ENCODE measurements at regions not wholly inside any gene's neighbourhood (a gene's known extent, or its start where the extent isn't known, plus 50 kb on each side); places are given as distances from the start of the nearest gene placed in this dataset.

DNA sequence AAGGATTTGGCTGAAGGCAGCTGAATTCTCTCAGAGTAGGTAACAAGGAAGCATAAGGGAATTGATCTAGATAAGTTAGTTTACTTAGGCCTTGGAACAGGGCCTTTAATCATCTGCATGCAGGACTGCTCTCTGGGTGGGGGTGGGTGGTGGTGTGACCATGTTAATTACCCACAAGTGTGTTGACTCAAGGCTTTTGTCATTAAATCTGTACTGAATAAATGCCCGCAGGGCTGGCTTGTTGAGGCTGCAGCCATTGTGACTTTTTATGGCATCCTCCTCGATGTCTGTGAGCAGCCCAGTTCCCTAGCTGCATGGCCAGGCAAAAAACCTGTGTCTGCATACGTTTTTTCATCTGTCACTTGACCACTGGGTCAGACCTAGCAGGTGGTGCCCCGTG is 63.5 kb upstream of the ASCC3 start:
- DNase-seq (ENCODE audit: insufficient read length, low spot score) (no peak), FAIRE-seq (no peak)

DNA sequence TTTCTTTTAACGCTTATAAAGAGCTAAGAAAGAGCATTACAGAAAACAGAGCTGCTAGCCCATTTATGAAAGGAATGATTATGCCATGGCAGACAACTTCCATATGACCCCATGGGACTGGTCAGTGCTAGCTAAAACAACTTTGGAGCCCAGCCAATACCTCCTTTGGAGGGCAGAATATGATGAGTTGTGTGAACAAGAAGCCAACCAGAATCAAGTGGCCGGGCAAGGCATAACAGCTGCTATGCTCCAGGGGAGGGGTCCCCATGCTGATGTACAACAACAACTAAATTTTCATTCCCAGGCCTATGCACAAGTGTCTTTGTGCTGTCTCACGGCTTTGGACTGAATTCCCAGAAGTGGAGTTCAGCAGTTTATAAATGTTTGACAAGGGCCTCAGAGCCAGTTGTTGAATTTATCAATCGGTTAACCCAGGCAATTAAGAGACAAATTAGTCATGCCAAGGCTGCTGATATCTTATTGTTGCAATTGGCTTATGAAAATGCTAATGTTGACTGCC is 65.0 kb upstream of the ASCC3 start:
- no peak for DNase-seq (ENCODE audit: insufficient read length, low spot score)
- FAIRE-seq: no peak

DNA sequence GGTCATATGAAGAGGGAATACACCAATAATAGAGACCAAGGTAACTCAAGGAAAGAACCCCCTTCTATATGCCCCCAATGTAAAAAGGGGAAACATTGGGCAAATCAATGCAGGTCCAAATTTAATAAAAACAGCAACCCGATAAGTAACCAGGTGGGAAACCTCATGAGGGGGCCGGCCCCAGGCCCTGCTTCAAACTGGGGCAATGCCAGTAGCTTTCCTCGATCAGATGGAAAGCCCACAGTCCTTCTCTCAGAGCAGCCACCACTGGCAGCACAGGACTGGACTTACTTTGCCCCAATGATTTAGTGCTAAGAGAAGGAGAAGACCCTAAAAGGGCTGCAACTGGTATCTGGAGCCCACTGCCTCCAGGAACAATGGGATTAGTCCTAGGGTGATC is 65.6 kb upstream of the ASCC3 start:
- no peak for DNase-seq (ENCODE audit: insufficient read length, low spot score)
- no peak for FAIRE-seq

DNA sequence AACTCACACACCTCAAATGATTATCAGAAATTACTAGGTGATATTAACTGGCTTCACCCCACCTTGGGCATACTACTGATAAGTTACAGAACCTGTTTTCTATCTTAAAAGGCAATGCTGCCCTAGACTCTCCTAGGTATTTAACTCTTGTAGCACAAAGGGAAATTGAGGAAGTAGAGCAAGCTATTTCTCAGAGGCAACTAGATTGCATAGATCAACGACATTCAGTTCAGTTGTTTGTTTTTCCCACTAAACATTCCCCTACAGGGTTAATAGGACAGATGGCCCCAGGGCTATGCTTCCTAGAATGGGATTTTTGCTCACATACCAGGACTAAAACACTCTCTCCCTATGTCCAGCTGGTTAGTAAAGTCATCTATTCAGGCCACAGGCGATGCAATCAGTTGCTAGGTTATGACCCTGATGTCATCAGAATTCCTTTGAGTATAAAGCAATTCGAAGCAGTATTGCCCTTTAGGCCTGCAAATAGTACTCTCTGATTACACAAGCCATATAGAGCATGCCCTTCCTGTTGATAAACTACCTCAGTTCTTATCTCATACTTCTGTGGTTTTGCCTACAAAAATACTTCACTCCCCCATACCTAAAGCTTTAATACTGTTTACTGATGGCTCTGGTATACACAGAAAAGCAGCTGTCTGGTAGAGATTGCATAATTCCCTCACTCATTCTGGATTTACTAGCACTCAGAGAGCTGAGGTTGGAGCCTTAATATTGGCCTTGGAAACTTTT is 67.4 kb upstream of the ASCC3 start:
- DNase-seq (ENCODE audit: insufficient read length, low spot score) (no peak), FAIRE-seq (no peak)

DNA sequence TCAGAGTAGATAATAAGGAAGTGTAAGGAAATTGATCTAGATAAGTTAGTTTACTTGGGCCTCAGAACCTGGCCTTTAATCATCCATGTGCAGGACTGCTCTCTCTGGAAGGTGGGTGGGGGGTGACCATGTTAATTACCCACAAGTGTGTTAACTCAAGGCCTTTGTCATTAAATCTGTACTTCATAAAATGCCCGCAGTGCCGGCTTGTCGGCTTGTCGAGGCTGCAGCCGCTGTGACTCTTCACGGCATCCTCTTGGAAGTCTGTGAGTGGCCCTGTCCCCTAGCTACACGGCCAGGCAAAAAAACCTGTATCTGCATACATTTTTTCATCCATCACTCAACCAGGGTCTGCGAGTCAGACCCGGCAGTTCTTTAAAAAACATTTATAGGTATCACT is 70.9 kb upstream of the ASCC3 start:
- FAIRE-seq (no peak), DNase-seq (ENCODE audit: insufficient read length, low spot score) (no peak)

DNA sequence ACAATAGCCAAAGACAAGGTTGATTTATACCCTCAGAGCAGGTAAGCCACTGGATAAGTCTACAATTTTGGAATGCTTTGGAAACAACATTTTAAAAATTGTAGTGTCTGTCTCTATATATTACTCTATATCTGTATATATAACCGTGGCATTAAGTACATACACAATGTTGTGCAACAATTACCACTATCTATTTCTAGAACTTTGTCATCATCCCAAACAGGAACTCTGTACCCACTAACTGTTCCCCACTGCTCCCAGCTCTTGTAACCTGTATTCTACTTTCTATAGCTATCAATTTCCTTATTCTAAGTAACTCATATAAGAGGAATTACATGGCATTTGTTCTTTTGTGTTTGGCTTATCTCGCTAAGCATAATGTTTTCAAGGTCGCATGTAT is 78.2 kb upstream of the ASCC3 start:
- FAIRE-seq (no peak), DNase-seq (ENCODE audit: insufficient read length, low spot score) (no peak)

DNA sequence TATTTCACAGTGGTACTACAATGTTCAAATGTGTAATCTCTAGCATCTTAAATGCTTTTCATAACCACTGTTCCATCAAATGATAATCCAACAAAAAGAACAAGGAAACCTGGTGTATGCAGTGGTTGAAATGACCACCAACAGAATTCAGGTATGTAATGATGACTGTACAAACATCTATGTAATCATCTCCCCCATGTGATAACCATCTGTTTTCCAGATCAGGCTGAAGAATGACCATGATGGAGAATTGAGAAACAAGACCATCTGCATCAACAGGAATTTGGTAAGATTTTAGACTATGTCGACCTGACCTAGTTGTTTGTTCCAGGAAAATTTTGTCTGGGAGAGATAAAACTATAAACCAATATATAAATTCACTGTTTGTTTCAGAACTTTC is 81.3 kb upstream of the ASCC3 start:
- no peak for FAIRE-seq
- no peak for DNase-seq (ENCODE audit: insufficient read length, low spot score)

DNA sequence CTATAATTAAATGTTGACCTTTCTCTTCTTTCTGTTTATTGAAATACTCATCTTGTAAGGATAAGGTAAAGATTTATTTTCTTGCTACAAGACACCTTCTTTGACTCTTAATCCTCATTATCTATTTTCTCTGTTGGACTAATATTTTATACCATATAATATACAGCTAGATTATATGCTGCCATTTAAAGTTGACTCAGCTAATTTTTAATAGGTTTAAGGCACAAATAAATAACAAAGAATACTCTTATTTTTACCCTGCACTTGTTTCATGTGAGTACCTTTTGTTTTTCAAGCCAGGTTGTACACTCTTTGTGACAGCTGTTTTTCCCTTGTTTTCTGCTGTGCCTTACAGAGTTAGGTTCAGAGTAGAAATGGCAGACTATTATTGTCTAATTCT is 83.9 kb upstream of the ASCC3 start:
- DNase-seq (ENCODE audit: insufficient read length, low spot score) (no peak), FAIRE-seq (no peak)

DNA sequence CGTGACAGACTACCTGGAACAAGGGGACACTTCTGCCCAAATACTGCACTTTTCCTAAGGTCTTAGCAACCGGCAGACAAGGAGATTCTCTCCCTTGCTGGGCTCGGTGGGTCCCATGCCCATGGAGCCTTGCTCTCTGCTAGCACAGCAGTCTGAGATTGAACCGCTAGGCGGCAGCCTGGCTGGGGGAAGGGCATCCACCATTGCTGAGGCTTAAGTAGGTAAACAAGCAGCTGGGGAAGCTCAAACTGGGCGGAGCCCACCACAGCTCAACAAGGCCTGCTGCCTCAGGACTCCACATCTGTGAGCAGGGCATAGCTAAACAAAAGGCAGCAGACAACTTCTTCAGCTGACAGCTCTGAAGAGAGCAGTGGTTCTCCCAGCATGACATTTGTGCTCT is 87.8 kb upstream of the ASCC3 start:
- DNase-seq (ENCODE audit: insufficient read length, low spot score) (no peak), FAIRE-seq (no peak)

DNA sequence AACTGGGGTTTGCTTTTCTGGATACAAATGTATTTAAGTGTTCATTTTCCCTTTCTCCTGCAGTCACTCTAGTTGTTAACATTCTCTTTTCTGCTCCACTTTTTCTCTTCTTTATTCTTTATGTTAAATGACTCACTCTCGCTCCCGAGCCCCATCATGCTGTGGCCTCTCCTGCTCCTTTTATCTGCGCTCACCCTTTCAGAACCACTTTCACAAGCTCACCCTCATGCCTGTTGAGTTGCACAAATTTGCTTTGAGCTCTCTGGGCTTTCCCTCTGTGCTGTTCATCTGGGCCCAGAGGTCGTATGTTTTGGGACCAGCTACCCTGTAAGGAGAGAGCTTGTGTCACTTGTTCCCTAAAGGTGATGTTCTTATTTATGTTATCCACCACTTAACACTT is 98.1 kb upstream of the ASCC3 start:
- FAIRE-seq: no peak

DNA sequence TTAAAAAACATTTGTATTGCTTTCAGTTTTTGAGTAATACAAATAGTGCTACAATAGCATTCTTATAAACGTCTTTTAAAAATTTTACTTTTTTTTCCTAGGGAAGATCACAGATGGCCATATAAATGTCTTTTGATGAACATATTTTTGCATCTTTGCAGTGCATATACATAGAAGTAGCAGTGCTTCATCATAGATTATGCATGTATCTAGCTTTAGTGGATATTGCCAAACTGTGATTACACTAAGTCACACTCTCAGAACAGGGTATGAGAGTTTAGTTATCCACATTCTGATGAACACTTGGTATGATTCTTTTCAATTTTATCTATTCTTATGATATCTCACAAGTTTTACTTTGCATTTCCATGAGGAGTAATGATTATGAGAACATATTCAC is 99.8 kb upstream of the ASCC3 start:
- no peak for DNase-seq (ENCODE audit: insufficient read length, low spot score)
- no peak for FAIRE-seq

More for the DNA sequence above, 98.1 kb upstream of the ASCC3 start:
- DNase-seq (ENCODE audit: insufficient read length, low spot score): no peak

DNA sequence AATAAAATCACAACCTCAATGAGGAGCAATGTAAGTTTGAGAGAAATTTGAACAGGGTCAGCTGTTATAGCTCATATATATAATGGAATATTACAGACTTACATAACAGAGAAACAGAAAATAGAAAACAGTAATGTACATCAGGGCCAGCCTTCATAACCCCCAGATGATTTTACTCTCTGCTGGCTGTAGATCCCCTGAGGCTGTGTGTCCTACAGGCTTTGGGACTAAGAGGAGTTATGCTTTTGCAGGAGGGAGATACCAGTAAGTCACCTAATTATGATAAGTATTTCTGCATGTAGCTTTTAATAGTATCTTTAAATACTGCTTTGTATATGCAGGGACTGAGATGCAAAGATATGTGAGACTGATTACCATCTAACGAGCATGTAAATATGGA is 105.8 kb upstream of the ASCC3 start:
- FAIRE-seq: no peak
- no peak for DNase-seq (ENCODE audit: insufficient read length, low spot score)

DNA sequence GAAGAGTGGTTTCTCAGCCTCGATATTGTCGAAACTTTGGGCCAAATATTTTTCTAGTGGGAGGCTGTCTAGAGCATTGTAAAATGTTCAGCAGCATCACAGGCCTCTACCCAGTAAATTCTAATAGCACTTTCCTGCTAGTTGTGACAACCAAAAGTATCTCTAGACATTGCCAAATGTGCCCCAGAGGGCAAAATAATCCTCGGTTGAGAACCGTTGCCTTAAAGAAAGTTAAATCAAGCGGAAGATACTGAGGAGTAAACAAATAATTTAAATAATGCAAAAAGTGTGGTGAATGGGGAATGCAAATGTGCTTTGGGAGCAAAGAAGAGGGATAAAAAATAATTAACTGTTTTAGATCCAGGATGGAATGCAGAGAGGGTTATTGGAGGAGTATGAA is 106.4 kb upstream of the ASCC3 start:
- DNase-seq (ENCODE audit: insufficient read length, low spot score): no peak
- no peak for FAIRE-seq

DNA sequence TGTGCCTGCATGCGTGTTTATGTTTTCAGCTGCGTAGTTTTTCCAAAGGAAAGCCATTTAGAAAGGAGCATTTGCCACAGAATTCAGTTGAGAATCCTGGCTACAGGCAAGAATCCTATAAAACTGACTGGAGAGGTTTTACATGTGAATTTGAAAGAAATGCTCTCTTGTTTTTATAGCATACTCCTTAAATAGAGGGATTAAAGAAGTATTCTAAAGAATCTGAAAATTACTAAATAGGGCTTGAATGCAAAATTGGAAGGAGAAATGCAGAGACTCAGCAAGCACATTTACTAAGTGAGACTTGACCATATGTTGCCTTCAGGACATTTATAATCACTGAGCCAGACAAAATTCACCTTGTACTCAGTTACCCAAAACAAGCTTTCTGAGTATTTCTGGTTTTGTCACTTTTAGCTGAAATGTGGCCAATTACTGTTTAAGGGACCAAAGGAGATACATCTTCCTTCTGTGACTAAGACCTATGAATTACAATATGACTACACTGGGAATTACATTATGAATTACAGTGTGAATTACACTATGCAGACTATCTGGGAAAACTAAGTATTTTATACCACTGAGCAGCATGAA is 107.4 kb upstream of the ASCC3 start:
- FAIRE-seq (no peak), DNase-seq (ENCODE audit: insufficient read length, low spot score) (no peak)

DNA sequence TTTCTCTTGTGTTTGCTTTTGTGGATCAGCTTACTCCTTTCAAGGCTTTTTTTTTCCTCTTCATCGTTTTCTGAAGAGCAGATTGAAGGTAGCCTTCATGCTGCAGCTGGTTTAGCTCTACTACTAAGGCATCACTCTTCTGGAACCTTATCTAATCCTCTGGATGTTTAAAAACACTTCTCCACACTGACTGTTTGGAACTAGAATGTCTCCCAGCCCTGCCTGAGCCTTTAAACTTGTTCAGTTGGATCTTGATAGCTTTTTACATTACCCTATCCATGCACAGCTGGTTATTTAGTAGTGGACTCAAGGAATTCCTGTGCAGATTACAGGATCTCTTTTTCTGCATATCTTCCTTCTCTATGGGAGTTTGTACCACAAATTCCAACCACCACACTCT is 108.9 kb upstream of the ASCC3 start:
- no peak for DNase-seq (ENCODE audit: insufficient read length, low spot score)
- FAIRE-seq: no peak

DNA sequence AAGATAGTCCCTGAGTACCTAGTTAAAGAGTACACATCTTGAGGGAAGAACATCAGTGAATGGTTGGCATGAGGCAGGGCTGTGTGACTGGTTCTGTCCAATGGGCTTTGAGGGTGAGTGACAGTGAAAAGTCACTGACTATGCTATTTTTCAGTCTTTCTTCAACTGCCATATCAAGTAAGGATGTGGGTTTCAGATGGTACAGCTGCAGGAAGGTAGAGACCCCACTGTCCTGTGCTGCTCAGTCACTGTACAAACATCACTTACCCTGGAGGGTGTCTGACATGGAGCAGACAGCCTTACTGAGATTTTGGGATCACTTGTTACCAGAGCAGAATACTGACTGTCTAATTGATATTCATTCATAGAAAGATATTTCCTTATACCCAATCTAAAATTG is 115.3 kb upstream of the ASCC3 start:
- FAIRE-seq (no peak), DNase-seq (ENCODE audit: insufficient read length, low spot score) (no peak)

DNA sequence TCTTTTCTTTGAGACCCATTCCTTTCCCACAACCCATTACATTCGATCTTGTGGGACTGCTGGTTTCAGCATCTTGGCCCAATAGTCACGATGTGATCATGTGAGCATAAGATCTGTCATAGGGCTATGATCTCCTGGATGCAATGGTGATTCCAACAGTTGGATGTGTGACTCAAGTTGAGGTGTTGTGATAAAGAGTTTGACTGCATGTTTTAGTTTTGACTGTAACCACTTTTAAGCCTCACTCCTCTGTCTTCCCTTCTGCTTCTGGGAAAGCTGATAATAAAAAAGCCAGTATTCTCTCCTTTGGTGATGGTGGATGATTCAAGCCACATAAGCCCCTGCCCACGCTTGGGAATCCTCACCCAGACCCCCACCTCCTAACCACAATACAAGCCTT is 117.0 kb upstream of the ASCC3 start:
- FAIRE-seq (no peak), DNase-seq (ENCODE audit: insufficient read length, low spot score) (no peak)

DNA sequence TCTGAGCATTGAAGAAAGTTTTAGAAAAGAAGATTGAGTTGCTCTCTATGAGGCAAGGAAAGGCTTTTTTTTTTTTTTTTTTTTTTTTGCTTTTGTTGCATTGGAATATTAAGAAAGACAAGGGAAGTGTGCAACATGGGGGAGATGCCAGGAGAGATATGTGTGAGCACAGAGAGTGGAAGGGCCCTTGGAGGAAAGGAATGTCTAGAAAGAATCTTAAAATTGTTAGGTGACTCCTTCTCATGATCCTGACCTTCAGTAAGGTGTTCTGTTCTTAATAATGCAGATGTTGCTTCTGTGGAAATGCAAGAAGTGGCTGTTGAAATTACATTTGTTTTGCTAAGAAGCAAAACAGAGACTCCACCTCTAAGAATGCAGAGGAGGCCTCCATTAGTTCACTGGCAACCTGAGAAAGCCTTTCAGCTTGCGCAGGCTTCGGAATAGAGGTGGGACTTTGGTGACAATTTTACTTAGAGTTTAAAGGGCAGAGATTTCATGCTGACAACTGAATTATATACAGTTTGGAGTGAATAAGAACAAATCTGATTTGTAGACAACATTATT is 118.0 kb upstream of the ASCC3 start:
- DNase-seq (ENCODE audit: insufficient read length, low spot score) (no peak), FAIRE-seq (no peak)

DNA sequence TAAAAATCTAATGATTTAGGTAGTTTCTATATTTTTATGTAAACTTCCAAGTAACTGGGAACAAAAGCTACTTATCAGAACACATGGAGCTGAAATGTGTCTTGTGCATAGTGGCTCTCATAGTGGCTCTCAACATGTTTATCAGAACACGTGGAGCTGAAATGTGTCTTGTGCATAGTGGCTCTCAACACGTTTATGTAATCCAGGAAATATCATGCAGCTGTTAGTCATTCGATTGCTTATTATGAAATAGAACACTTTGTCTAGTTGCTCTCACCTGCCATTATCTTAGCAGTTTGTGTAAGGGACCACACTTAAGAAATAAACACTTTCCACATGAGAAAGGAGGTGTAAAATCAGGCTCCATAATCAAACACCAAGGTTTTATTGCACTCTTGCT is 119.2 kb upstream of the ASCC3 start:
- DNase-seq (ENCODE audit: insufficient read length, low spot score) (no peak), FAIRE-seq (no peak)

DNA sequence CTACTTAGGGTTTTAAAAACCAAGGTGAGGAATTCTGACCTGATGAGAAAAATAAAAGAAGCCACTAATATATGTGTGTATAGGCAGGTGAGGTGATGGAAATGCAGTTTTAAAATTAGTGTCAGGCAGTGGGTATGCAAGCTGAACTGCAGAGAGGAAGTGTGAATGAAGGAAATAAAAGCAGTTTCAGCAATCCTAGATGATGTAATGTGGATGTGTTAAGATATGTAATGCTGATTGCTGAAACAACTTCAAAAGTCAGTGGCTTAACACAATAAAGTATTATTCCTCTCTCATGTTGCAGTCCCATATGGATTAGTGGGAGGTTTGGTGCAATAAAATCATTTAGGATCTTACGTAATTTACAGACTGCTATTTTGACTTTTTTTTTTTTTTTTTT is 119.9 kb upstream of the ASCC3 start:
- DNase-seq (ENCODE audit: insufficient read length, low spot score): no peak
- no peak for FAIRE-seq

DNA sequence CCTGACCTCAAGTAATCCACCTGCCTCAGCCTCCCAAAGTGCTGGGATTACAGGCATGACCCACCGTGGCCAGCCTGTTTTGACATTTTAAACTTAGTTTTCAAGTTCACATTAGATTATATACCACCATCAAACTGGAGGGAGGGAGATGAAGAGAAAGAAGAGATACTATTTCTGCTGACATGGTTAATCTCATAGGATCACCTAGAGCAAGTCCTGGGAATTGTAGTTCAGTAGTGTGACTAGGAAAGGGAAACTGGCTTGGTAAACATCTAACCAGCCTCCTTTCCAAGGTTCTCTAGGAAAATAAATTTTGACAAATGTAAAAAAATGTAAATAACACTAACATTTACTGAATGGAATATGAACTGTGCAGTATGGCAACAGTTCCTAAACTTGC is 120.5 kb upstream of the ASCC3 start:
- FAIRE-seq (no peak), DNase-seq (ENCODE audit: insufficient read length, low spot score) (no peak)

DNA sequence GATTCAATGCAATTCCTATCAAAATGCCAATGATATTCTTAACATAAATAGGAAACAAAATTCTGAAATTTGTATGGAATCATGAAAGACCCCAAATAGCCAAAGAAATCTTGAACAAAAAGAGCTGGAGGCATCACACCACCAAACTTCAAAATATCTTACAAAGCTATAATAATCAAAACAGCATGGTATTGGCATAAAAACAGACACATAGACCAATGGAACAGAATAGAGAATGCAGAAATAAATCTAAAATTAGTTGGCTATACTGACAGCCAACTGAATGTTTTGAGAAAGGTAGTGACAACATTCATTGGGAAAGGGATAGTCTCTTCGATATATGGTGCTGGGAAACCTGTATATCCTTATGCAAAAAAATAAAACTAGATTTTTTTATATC is 121.9 kb upstream of the ASCC3 start:
- DNase-seq (ENCODE audit: insufficient read length, low spot score) (no peak), FAIRE-seq (no peak)

All from GM19239 (cell line).